HepG2 (cell line): ENCODE measurements at regions not wholly inside any gene's neighbourhood (a gene's known extent, or its start where the extent isn't known, plus 50 kb on each side); places are given as distances from the start of the nearest gene placed in this dataset.

Source experiments
- ARID5B ChIP-seq: IDR thresholded peaks from 2 replicates; pipeline ENCODE4 v1.4.0; 2020; ENCODE audit warnings: mild to moderate bottlenecking, missing genetic modification reagents
- CERS6 ChIP-seq: sonication (generic); formaldehyde crosslinking; IDR thresholded peaks from 2 replicates; pipeline ENCODE4 v1.5.0; 2020; ENCODE audit warnings: missing genetic modification reagents
- DNMT1 ChIP-seq: sonication (generic); formaldehyde crosslinking; IDR thresholded peaks from 2 replicates; pipeline ENCODE4 v1.5.1; 2020; ENCODE audit warnings: mild to moderate bottlenecking, missing genetic modification reagents
- HMGA1 ChIP-seq: sonication (generic); formaldehyde crosslinking; conservative IDR thresholded peaks from 2 replicates; pipeline ENCODE4 v1.4.0; 2020; ENCODE audit warnings: missing genetic modification reagents
- KAT2B ChIP-seq: fragments of 150-350 bp; IDR thresholded peaks from 2 replicates; pipeline ENCODE4 v1.6.1; 2014; ENCODE audit warnings: low read depth, low read length, borderline replicate concordance
- MAFK ChIP-seq, 2 experiments: IDR thresholded peaks in 1 of 2; conservative IDR thresholded peaks in 1 of 2; 2 replicates each; pipeline ENCODE4 v1.6.1; 2011; ENCODE audit warnings: improper control_type of control experiment in 2 of 2, low read length in 2 of 2
- MAX ChIP-seq: IDR thresholded peaks from 2 replicates; pipeline ENCODE4 v1.6.1; 2012; ENCODE audit warnings: inconsistent platforms
- MNT ChIP-seq: fragments of 450-650 bp; IDR thresholded peaks from 2 replicates; pipeline ENCODE4 v1.6.1; 2016
- NONO ChIP-seq, 2 experiments: fragments of 450-650 bp in 1 of 2; sonication (generic) in 1 of 2; formaldehyde crosslinking in 1 of 2; IDR thresholded peaks in 1 of 2; conservative IDR thresholded peaks in 1 of 2; 2 replicates each; pipeline versions ENCODE4 v1.6.1 to v1.8.0; 2017 to 2022; ENCODE audit warnings: mild to moderate bottlenecking in 1 of 2, missing genetic modification reagents in 1 of 2, moderate library complexity in 1 of 2
- RFXANK ChIP-seq: IDR thresholded peaks from 2 replicates; pipeline ENCODE4 v1.6.1; 2016
- SRSF9 ChIP-seq: fragments of 200-400 bp; formaldehyde crosslinking; IDR thresholded peaks from 2 replicates; pipeline ENCODE4 v1.6.1; 2018; ENCODE audit warnings: borderline replicate concordance, mild to moderate bottlenecking, low read depth, low read length; ENCODE audit not compliant: insufficient read depth, poor library complexity, severe bottlenecking
- TCF7 ChIP-seq: sonication (generic); IDR thresholded peaks from 2 replicates; pipeline ENCODE4 v1.6.1; 2016; ENCODE audit warnings: antibody characterized with exemption, low read depth
- ZNF383 ChIP-seq: sonication (generic); formaldehyde crosslinking; IDR thresholded peaks from 2 replicates; pipeline ENCODE4 v1.4.0; 2020; ENCODE audit warnings: missing genetic modification reagents, mild to moderate bottlenecking, borderline replicate concordance
- ZNF570 ChIP-seq: sonication (generic); formaldehyde crosslinking; IDR thresholded peaks from 2 replicates; pipeline ENCODE4 v1.4.0; 2020; ENCODE audit warnings: mild to moderate bottlenecking, missing genetic modification reagents, borderline replicate concordance
- ZNF646 ChIP-seq: sonication (generic); formaldehyde crosslinking; IDR thresholded peaks from 2 replicates; pipeline ENCODE4 v1.9.0; 2021; ENCODE audit warnings: mild to moderate bottlenecking, missing genetic modification reagents
- ZNF709 ChIP-seq: sonication (generic); formaldehyde crosslinking; IDR thresholded peaks from 2 replicates; pipeline ENCODE4 v1.5.0; 2020; ENCODE audit warnings: mild to moderate bottlenecking, missing genetic modification reagents

- no peak for TF ChIP-seq MNT
- no peak for TF ChIP-seq MAX
- TF ChIP-seq KAT2B, result no peak
- TF ChIP-seq ZNF570, result no peak
- no peak for TF ChIP-seq ZNF383 (CRISPR knock-in tag)
- TF ChIP-seq RFXANK, result no peak
- TF ChIP-seq DNMT1, result no peak
- TF ChIP-seq HMGA1 (CRISPR knock-in tag), result no peak
- peak; percentile 56 for TF ChIP-seq TCF7
- no peak for TF ChIP-seq MAFK (conservative IDR thresholded peaks at IDR 0.05 in 1 of 2, IDR thresholded peaks at IDR 0.05 in 1 of 2; ENCODE audit: low read length in 2 of 2)
- no peak for TF ChIP-seq SRSF9
- TF ChIP-seq NONO (IDR thresholded peaks at IDR 0.05), result no peak
- no peak for TF ChIP-seq NONO (CRISPR knock-in tag; conservative IDR thresholded peaks at IDR 0.05)
- TF ChIP-seq CERS6 (CRISPR knock-in tag), result no peak
- TF ChIP-seq ARID5B, result peak; percentile 49; the same call in 1 of the 2 replicates
- TF ChIP-seq ZNF646 (CRISPR knock-in tag), result no peak
- no peak for TF ChIP-seq ZNF709 (CRISPR knock-in tag)
These were observed 56.1 kb downstream of the IRX2 start (continued) for GRCh38 chr5:2695200-2695891.
